ENCODE measurements at regions not wholly inside any gene's neighbourhood (a gene's known extent, or its start where the extent isn't known, plus 50 kb on each side); places are given as distances from the start of the nearest gene placed in this dataset.

GRCh38 chr9:84412654-84413053 is 72.1 kb upstream of the SLC28A3 start:
- no peak overlapping the region for H3K27ac Mint-ChIP-seq (ENCODE audit: unreplicated experiment)
- H3K36me3 Mint-ChIP-seq (ENCODE audit: low read depth, unreplicated experiment), result no peaks in the 10 kb centered on the region
- DNase-seq (ENCODE audit: low spot score), result no peak
- H3K9me3 Mint-ChIP-seq (ENCODE audit: unreplicated experiment), result no peaks in the 10 kb centered on the region
- H3K4me1 Mint-ChIP-seq (ENCODE audit: unreplicated experiment), result no peaks in the 10 kb centered on the region
- no peak overlapping the region for H3K4me3 Mint-ChIP-seq (ENCODE audit: unreplicated experiment)
- no peaks in the 10 kb centered on the region for H3K27me3 Mint-ChIP-seq (ENCODE audit: unreplicated experiment)
- TF ChIP-seq CTCF (IDR thresholded peaks at IDR 0.05; ENCODE audit: unreplicated experiment), result no peak

GRCh38 chr9:84413301-84413700 is 72.7 kb upstream of the SLC28A3 start:
- Mint-ChIP-seq H3K27ac (ENCODE audit: unreplicated experiment) (no peak overlapping the region), H3K9me3 (ENCODE audit: unreplicated experiment) (no peaks in the 10 kb centered on the region), H3K27me3 (ENCODE audit: unreplicated experiment) (no peaks in the 10 kb centered on the region), H3K4me3 (ENCODE audit: unreplicated experiment) (no peak overlapping the region), H3K36me3 (ENCODE audit: low read depth, unreplicated experiment) (no peaks in the 10 kb centered on the region), H3K4me1 (ENCODE audit: unreplicated experiment) (no peaks in the 10 kb centered on the region)
- no peak for DNase-seq (ENCODE audit: low spot score)
- TF ChIP-seq CTCF (IDR thresholded peaks at IDR 0.05; ENCODE audit: unreplicated experiment), result no peak

GRCh38 chr9:84419031-84419602 is 78.6 kb upstream of the SLC28A3 start:
- Mint-ChIP-seq H3K4me1 (ENCODE audit: unreplicated experiment) (no peaks in the 10 kb centered on the region), H3K4me3 (ENCODE audit: unreplicated experiment) (no peak overlapping the region), H3K36me3 (ENCODE audit: low read depth, unreplicated experiment) (no peaks in the 10 kb centered on the region), H3K9me3 (ENCODE audit: unreplicated experiment) (no peaks in the 10 kb centered on the region), H3K27me3 (ENCODE audit: unreplicated experiment) (no peaks in the 10 kb centered on the region), H3K27ac (ENCODE audit: unreplicated experiment) (no peak overlapping the region)
- no peak for DNase-seq (ENCODE audit: low spot score)
- no peak for TF ChIP-seq CTCF (IDR thresholded peaks at IDR 0.05; ENCODE audit: unreplicated experiment)

GRCh38 chr9:84424931-84425330 is 84.4 kb upstream of the SLC28A3 start:
- no peak for DNase-seq (ENCODE audit: low spot score)
- H3K27ac Mint-ChIP-seq (ENCODE audit: unreplicated experiment), result no peak overlapping the region
- no peaks in the 10 kb centered on the region for H3K4me1 Mint-ChIP-seq (ENCODE audit: unreplicated experiment)
- no peaks in the 10 kb centered on the region for H3K36me3 Mint-ChIP-seq (ENCODE audit: low read depth, unreplicated experiment)
- no peak for TF ChIP-seq CTCF (IDR thresholded peaks at IDR 0.05; ENCODE audit: unreplicated experiment)
- no peaks in the 10 kb centered on the region for H3K27me3 Mint-ChIP-seq (ENCODE audit: unreplicated experiment)
- H3K4me3 Mint-ChIP-seq (ENCODE audit: unreplicated experiment), result no peak overlapping the region
- H3K9me3 Mint-ChIP-seq (ENCODE audit: unreplicated experiment), result no peaks in the 10 kb centered on the region

GRCh38 chr9:84432746-84433145 is 92.2 kb upstream of the SLC28A3 start:
- H3K4me3 Mint-ChIP-seq (ENCODE audit: unreplicated experiment), result no peak overlapping the region
- no peak for DNase-seq (ENCODE audit: low spot score)
- H3K27ac Mint-ChIP-seq (ENCODE audit: unreplicated experiment), result no peak overlapping the region
- H3K27me3 Mint-ChIP-seq (ENCODE audit: unreplicated experiment), result no peaks in the 10 kb centered on the region
- H3K4me1 Mint-ChIP-seq (ENCODE audit: unreplicated experiment), result no peaks in the 10 kb centered on the region
- no peaks in the 10 kb centered on the region for H3K36me3 Mint-ChIP-seq (ENCODE audit: low read depth, unreplicated experiment)
- no peak for TF ChIP-seq CTCF (IDR thresholded peaks at IDR 0.05; ENCODE audit: unreplicated experiment)
- H3K9me3 Mint-ChIP-seq (ENCODE audit: unreplicated experiment), result no peaks in the 10 kb centered on the region

All from endothelial cell (in vitro differentiated cells).